ENCODE measurements at regions not wholly inside any gene's neighbourhood (a gene's known extent, or its start where the extent isn't known, plus 50 kb on each side); places are given as distances from the start of the nearest gene placed in this dataset.

GRCh38 chr16:73527187-73527586 is 479.3 kb upstream of the ZFHX3 start:
- no peak for TF ChIP-seq POLR2A (IDR thresholded peaks at IDR 0.05; ENCODE audit: low read depth, low read length)
- no peak for TF ChIP-seq POLR2AphosphoS5 (IDR thresholded peaks at IDR 0.05; ENCODE audit: low read depth, low read length)
